ENCODE measurements at regions not wholly inside any gene's neighbourhood (a gene's known extent, or its start where the extent isn't known, plus 50 kb on each side); places are given as distances from the start of the nearest gene placed in this dataset.

GRCh38 chr2:211259831-211260476, 703.6 kb downstream of the CPS1 start:
- Histone ChIP-seq H4K20me1 (replicated peaks in 1 of 2; ENCODE audit: control insufficient read depth in 1 of 2, insufficient read depth in 2 of 2, low read length in 2 of 2) (no peaks in the 10 kb centered on the region), H3K36me3 (ENCODE audit: control insufficient read depth in 2 of 4, insufficient read depth in 4 of 4, low read length in 3 of 4) (no peaks in the 10 kb centered on the region), H3K14ac (ENCODE audit: insufficient read length) (no peak overlapping the region), H4K91ac (replicated peaks; ENCODE audit: insufficient read length, low read length) (no peak overlapping the region), H3K4me2 (ENCODE audit: insufficient read depth in 1 of 2, low read depth in 2 of 2, low read length in 2 of 2) (no peak overlapping the region), H3K56ac (replicated peaks; ENCODE audit: insufficient read length, low read depth, low read length) (no peak overlapping the region), H2AK5ac (ENCODE audit: low read depth, low read length) (no peak overlapping the region), H3K27ac (ENCODE audit: low read depth, low read length) (no peak overlapping the region), H3K4me3 (ENCODE audit: extremely low read depth in 1 of 4, insufficient read depth in 2 of 4, low read depth in 3 of 4, low read length in 4 of 4) (no peak overlapping the region), H3K4ac (replicated peaks; ENCODE audit: insufficient read length, low read depth, low read length) (no peak overlapping the region), H3K79me2 (ENCODE audit: control insufficient read depth in 1 of 2, insufficient read depth in 2 of 2, low read length in 2 of 2) (no peaks in the 10 kb centered on the region), H3K27me3 (replicated peaks in 1 of 4; ENCODE audit: control insufficient read depth in 3 of 4, extremely low read depth in 1 of 4, insufficient read depth in 3 of 4, low read length in 3 of 4) (no peaks in the 10 kb centered on the region), H3K23me2 (ENCODE audit: low read depth, low read length) (no peaks in the 10 kb centered on the region), H4K8ac (ENCODE audit: extremely low read depth, insufficient read depth, low read length) (no peak overlapping the region), H4K5ac (ENCODE audit: insufficient read length, low read depth, low read length) (no peak overlapping the region), H2BK15ac (ENCODE audit: low read length) (no peak overlapping the region), H3K4me1 (replicated peaks in 1 of 4; ENCODE audit: control insufficient read depth in 3 of 4, insufficient read depth in 4 of 4, low read length in 3 of 4) (no peaks in the 10 kb centered on the region), H3K18ac (ENCODE audit: extremely low read depth, low read length) (no peak overlapping the region), H3K79me1 (ENCODE audit: low read depth, low read length) (no peaks in the 10 kb centered on the region), H3K23ac (ENCODE audit: insufficient read length) (no peak overlapping the region), H2BK120ac (replicated peaks; ENCODE audit: low read depth, low read length) (no peak overlapping the region), H2AFZ (ENCODE audit: low read length) (no peak overlapping the region), H3K9me3 (ENCODE audit: insufficient read depth in 2 of 2, low read depth in 1 of 2, low read length in 1 of 2) (no peaks in the 10 kb centered on the region), H2BK5ac (ENCODE audit: low read depth, low read length) (no peak overlapping the region), H3K9ac (replicated peaks in 1 of 4; ENCODE audit: extremely low read depth in 1 of 4, low read depth in 3 of 4, low read length in 3 of 4) (no peak overlapping the region), H2BK12ac (ENCODE audit: low read depth, low read length) (no peak overlapping the region), H2BK20ac (ENCODE audit: low read length) (no peak overlapping the region)
- CTCF ChIA-PET (ENCODE audit: partially characterized antibody) = no interaction called here
- POLR2A ChIA-PET (ENCODE audit: partially characterized antibody) = no interaction called here
- TF ChIP-seq KDM4A (IDR thresholded peaks at IDR 0.05; ENCODE audit: low read depth, low read length, severe bottlenecking) (no peak), SIX5 (IDR thresholded peaks at IDR 0.05; ENCODE audit: low read depth, low read length) (no peak), RBBP5 (IDR thresholded peaks at IDR 0.05; ENCODE audit: borderline replicate concordance, low read depth, low read length) (no peak), POU5F1 (IDR thresholded peaks at IDR 0.05; ENCODE audit: low read depth, low read length) (no peak), HDAC6 (IDR thresholded peaks at IDR 0.05; ENCODE audit: low read depth, low read length) (no peak)
- FAIRE-seq = no peak
- WGBS, 2 experiments (ENCODE audit: extremely low coverage in 1 of 2, insufficient coverage in 1 of 2, insufficient read length in 1 of 2, insufficient replicate concordance in 2 of 2, low coverage in 1 of 2, low lambda C conversion rate in 2 of 2, missing lambda C conversion rate in 1 of 2) = 94% methylated on average over 4 of the region's 4 CpGs; no CpG with 5 or more reads in 1 of the 2 experiments
- DNase-seq (ENCODE audit: low read depth in 1 of 2, low spot score in 2 of 2) = no peak
